SK-N-SH (cell line): ENCODE measurements at regions not wholly inside any gene's neighbourhood (a gene's known extent, or its start where the extent isn't known, plus 50 kb on each side); places are given as distances from the start of the nearest gene placed in this dataset.

Experiments used
- CTCF ChIA-PET: fragments of 300-600, 350-600 bp; formaldehyde crosslinking; extraction: SDS; loops from one replicate; lab custom pipeline; 2021; lab: Yijun Ruan, JAX
- POLR2A ChIA-PET: fragments of 350-600 bp; sonication (Branson Sonifier 250); formaldehyde crosslinking; extraction: SDS; loops from one replicate; lab custom pipeline; 2020; ENCODE audit warnings: antibody characterized with exemption, inconsistent platforms; lab: Yijun Ruan, JAX
- DNase-seq: peaks from one replicate; pipeline ENCODE4 v3.0.0; 2012
- H2AFZ ChIP-seq: fragments of 200-600 bp; sonication (generic); 2 replicates; pipeline ENCODE4 v1.8.1; 2016; ENCODE audit warnings: antibody characterized with exemption, mild to moderate bottlenecking, low read depth
- H3F3A ChIP-seq: fragments of 200-600 bp; sonication (generic); replicated peaks from 2 replicates; pipeline ENCODE3; 2016; ENCODE audit warnings: antibody characterized with exemption, mild to moderate bottlenecking; ENCODE audit not compliant: insufficient read depth
- H3K27ac ChIP-seq, 2 experiments: fragments of 200-500 bp in 1 of 2; fragments of 200-600 bp in 1 of 2; sonication (Bioruptor generic) in 1 of 2; sonication (generic), shearing (Covaris generic) in 1 of 2; 2 replicates each; pipeline versions ENCODE4 v1.5.1 to v1.6.1; 2014 to 2016; ENCODE audit warnings: low read depth in 2 of 2, inconsistent platforms in 1 of 2, low read length in 1 of 2, mild to moderate bottlenecking in 1 of 2, mixed read lengths in 1 of 2
- H3K27me3 ChIP-seq: fragments of 200-600 bp; sonication (generic), shearing (Covaris generic); 2 replicates; pipeline ENCODE4 v1.6.1; 2016; ENCODE audit warnings: mixed run types; ENCODE audit not compliant: insufficient read depth
- H3K36me3 ChIP-seq, 2 experiments: fragments of 200-500 bp in 1 of 2; fragments of 200-600 bp in 1 of 2; sonication (Bioruptor generic) in 1 of 2; sonication (generic) in 1 of 2; replicated peaks in 1 of 2; 2 replicates each; pipeline versions ENCODE3 to v1.5.1; 2014 to 2016; ENCODE audit warnings: low read length in 1 of 2, mild to moderate bottlenecking in 1 of 2; ENCODE audit not compliant: insufficient read depth in 2 of 2, control insufficient read depth in 1 of 2
- H3K4me1 ChIP-seq, 2 experiments: fragments of 200-500 bp in 1 of 2; fragments of 200-600 bp in 1 of 2; sonication (Bioruptor generic) in 1 of 2; sonication (generic), shearing (Covaris generic) in 1 of 2; 2 replicates each; pipeline versions ENCODE4 v1.5.1 to v1.6.1; 2014 to 2016; ENCODE audit warnings: low read depth in 1 of 2, low read length in 1 of 2, mixed run types in 1 of 2; ENCODE audit not compliant: insufficient read depth in 2 of 2, control insufficient read depth in 1 of 2
- H3K4me2 ChIP-seq: fragments of 200-600 bp; sonication (generic), shearing (Covaris generic); 2 replicates; pipeline ENCODE4 v1.6.1; 2017; ENCODE audit warnings: mixed run types
- H3K4me3 ChIP-seq, 2 experiments: fragments of 200-500 bp in 1 of 2; fragments of 200-600 bp in 1 of 2; sonication (Bioruptor generic) in 1 of 2; sonication (generic), shearing (Covaris generic) in 1 of 2; 2 replicates each; pipeline versions ENCODE4 v1.5.1 to v1.8.1; 2014 to 2016; ENCODE audit warnings: low read depth in 2 of 2, inconsistent platforms in 1 of 2, low read length in 1 of 2, mild to moderate bottlenecking in 1 of 2, mixed read lengths in 1 of 2, moderate library complexity in 1 of 2
- H3K79me2 ChIP-seq: fragments of 200-600 bp; sonication (generic); 2 replicates; pipeline ENCODE4 v1.8.1; 2017; ENCODE audit warnings: mild to moderate bottlenecking; ENCODE audit not compliant: insufficient read depth
- H3K9ac ChIP-seq: fragments of 200-600 bp; sonication (generic); 2 replicates; pipeline ENCODE4 v1.6.1; 2017; ENCODE audit warnings: mixed run types
- H3K9me2 ChIP-seq: fragments of 200-600 bp; sonication (generic); 2 replicates; pipeline ENCODE4 v1.6.1; 2017; ENCODE audit warnings: mixed run types
- H3K9me3 ChIP-seq: fragments of 200-600 bp; sonication (generic); 2 replicates; pipeline ENCODE4 v1.6.1; 2017; ENCODE audit warnings: mixed run types, mild to moderate bottlenecking, moderate library complexity
- H4K20me1 ChIP-seq: fragments of 200-600 bp; sonication (generic); 2 replicates; pipeline ENCODE4 v1.6.1; 2017; ENCODE audit warnings: mild to moderate bottlenecking, mixed run types; ENCODE audit not compliant: insufficient read depth
- CHD2 ChIP-seq: fragments of 150-350 bp; IDR thresholded peaks from 2 replicates; pipeline ENCODE4 v1.6.1; 2018; ENCODE audit warnings: low read length; ENCODE audit not compliant: partially characterized antibody
- ELF1 ChIP-seq: IDR thresholded peaks from 2 replicates; pipeline ENCODE4 v1.4.0; 2012
- EZH2phosphoT487 ChIP-seq: fragments of 200-600 bp; sonication (generic); IDR thresholded peaks from 2 replicates; pipeline ENCODE4 v1.6.1; 2017; ENCODE audit warnings: low read depth, mixed run types, mild to moderate bottlenecking, antibody characterized with exemption, moderate library complexity, borderline replicate concordance
- FOSL2 ChIP-seq: IDR thresholded peaks from 2 replicates; pipeline ENCODE4 v1.4.0; 2012; ENCODE audit warnings: low read depth, mild to moderate bottlenecking, moderate library complexity, borderline replicate concordance
- FOXJ3 ChIP-seq: sonication (generic); formaldehyde crosslinking; IDR thresholded peaks from 2 replicates; pipeline ENCODE4 v1.5.1; 2020; ENCODE audit warnings: mild to moderate bottlenecking, missing genetic modification reagents
- FOXM1 ChIP-seq: IDR thresholded peaks from 2 replicates; pipeline ENCODE4 v1.4.0; 2012; ENCODE audit warnings: low read depth, mild to moderate bottlenecking
- GABPA ChIP-seq: IDR thresholded peaks from 2 replicates; pipeline ENCODE4 v1.4.0; 2012; ENCODE audit warnings: low read depth, mild to moderate bottlenecking
- GATA2 ChIP-seq: sonication (generic); formaldehyde crosslinking; IDR thresholded peaks from 2 replicates; pipeline ENCODE4 v1.5.0; 2020; ENCODE audit warnings: mild to moderate bottlenecking, missing genetic modification reagents
- JUND ChIP-seq: IDR thresholded peaks from 2 replicates; pipeline ENCODE4 v1.4.0; 2012
- MEF2A ChIP-seq: IDR thresholded peaks from 2 replicates; pipeline ENCODE4 v1.4.0; 2012; ENCODE audit warnings: low read depth, borderline replicate concordance
- MXI1 ChIP-seq: IDR thresholded peaks from 2 replicates; pipeline ENCODE4 v1.6.1; 2012; ENCODE audit warnings: mild to moderate bottlenecking, low read depth, low read length, improper control_type of control experiment
- NRF1 ChIP-seq: IDR thresholded peaks from 2 replicates; pipeline ENCODE4 v1.6.1; 2012; ENCODE audit warnings: low read depth, mild to moderate bottlenecking, low read length
- POLR2AphosphoS5 ChIP-seq: IDR thresholded peaks from 2 replicates; pipeline ENCODE4 v1.6.1; 2012; ENCODE audit warnings: low read depth, low read length
- RXRA ChIP-seq: IDR thresholded peaks from 2 replicates; pipeline ENCODE4 v1.4.0; 2012; ENCODE audit warnings: low read depth, mild to moderate bottlenecking, borderline replicate concordance
- SIN3A ChIP-seq: IDR thresholded peaks from 2 replicates; pipeline ENCODE4 v1.6.1; 2012; ENCODE audit warnings: low read depth, mild to moderate bottlenecking, low read length, moderate library complexity, borderline replicate concordance
- SMC3 ChIP-seq: IDR thresholded peaks from 2 replicates; pipeline ENCODE4 v1.6.1; 2012; ENCODE audit warnings: low read depth, low read length, improper control_type of control experiment
- TCF12 ChIP-seq: IDR thresholded peaks from 2 replicates; pipeline ENCODE4 v1.4.0; 2012
- TEAD4 ChIP-seq: IDR thresholded peaks from 2 replicates; pipeline ENCODE4 v1.4.0; 2012; ENCODE audit warnings: mild to moderate bottlenecking, borderline replicate concordance; ENCODE audit not compliant: insufficient read depth
- WGBS: methylation state at CpG from one replicate; pipeline ENCODE4 v1.1.6; 2017; ENCODE audit warnings: low lambda C conversion rate; 5-methylcytosine and 5-hydroxymethylcytosine counted together
- TF ChIP-seq, protein P1 (sequence below): fragments of 200-600 bp; sonication (generic); IDR thresholded peaks from 2 replicates; pipeline ENCODE4 v1.6.1; 2017; ENCODE audit warnings: antibody characterized with exemption, mild to moderate bottlenecking, moderate library complexity
- TF ChIP-seq, protein P2 (sequence below): fragments of 150-350 bp; IDR thresholded peaks from 2 replicates; pipeline ENCODE4 v1.6.1; 2016; ENCODE audit warnings: mild to moderate bottlenecking, low read depth, low read length
- TF ChIP-seq, protein P3 (sequence below): IDR thresholded peaks from 2 replicates; pipeline ENCODE4; 2012

DNA sequence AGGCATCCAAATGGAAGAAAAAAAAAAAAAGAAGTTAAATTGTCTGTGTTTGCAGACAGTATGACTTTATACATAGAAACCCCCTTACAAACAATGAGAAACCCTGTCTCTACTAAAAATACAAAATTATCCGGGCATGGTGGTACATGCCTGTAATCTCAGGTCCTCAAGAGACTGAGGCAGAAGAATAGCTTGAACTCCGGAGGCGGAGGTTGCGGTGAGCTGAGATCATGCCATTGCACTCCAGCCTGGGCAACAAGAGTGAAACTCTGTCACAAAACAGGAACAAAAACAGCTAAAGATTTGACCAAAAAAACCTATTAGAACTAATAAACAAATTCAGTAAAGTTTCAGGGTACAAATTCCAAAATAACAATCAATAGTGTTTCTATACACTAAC, 385.8 kb upstream of the GRM3 start (continued):
- TF ChIP-seq MEF2A (no peak), GABPA (no peak), NRF1 (no peak)
- TF ChIP-seq, protein P1, sequence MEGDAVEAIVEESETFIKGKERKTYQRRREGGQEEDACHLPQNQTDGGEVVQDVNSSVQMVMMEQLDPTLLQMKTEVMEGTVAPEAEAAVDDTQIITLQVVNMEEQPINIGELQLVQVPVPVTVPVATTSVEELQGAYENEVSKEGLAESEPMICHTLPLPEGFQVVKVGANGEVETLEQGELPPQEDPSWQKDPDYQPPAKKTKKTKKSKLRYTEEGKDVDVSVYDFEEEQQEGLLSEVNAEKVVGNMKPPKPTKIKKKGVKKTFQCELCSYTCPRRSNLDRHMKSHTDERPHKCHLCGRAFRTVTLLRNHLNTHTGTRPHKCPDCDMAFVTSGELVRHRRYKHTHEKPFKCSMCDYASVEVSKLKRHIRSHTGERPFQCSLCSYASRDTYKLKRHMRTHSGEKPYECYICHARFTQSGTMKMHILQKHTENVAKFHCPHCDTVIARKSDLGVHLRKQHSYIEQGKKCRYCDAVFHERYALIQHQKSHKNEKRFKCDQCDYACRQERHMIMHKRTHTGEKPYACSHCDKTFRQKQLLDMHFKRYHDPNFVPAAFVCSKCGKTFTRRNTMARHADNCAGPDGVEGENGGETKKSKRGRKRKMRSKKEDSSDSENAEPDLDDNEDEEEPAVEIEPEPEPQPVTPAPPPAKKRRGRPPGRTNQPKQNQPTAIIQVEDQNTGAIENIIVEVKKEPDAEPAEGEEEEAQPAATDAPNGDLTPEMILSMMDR = no peak
- TF ChIP-seq, protein P2, sequence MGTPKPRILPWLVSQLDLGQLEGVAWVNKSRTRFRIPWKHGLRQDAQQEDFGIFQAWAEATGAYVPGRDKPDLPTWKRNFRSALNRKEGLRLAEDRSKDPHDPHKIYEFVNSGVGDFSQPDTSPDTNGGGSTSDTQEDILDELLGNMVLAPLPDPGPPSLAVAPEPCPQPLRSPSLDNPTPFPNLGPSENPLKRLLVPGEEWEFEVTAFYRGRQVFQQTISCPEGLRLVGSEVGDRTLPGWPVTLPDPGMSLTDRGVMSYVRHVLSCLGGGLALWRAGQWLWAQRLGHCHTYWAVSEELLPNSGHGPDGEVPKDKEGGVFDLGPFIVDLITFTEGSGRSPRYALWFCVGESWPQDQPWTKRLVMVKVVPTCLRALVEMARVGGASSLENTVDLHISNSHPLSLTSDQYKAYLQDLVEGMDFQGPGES = no peak

DNA sequence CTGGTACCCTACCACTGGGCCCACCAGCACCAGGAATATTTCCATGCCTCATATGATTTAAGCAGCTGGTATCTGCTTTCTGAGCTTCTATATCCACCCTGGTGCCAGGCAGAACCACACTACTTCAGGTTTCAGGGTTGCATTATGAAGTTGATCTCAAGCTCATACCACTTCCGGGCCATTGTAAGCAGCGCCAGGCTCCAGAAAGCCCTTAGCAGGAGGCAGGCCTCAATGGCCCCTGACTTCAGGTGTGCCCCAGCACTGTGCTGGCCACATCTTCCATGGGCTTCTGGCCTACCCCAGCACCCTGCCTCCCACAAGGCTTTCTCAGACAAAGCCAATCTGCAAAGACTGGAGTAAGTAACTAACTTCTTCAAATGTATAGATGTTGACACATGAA, 391.3 kb upstream of the GRM3 start:
- 33% methylated on average over 1 of the region's 2 CpGs for WGBS
- POLR2A ChIA-PET = no interaction called here
- Histone ChIP-seq H3K9me2 (no peaks in the 10 kb centered on the region), H3K9me3 (0 out of 2 replicates have a peak, but pooled peaks cover 7% of the 10 kb centered on the region), H3K79me2 (no peaks in the 10 kb centered on the region), H3K4me2 (no peak overlapping the region), H3K4me3 (no peak overlapping the region), H3K36me3 (no peaks in the 10 kb centered on the region), H3K27ac (no peak overlapping the region), H4K20me1 (no peaks in the 10 kb centered on the region), H2AFZ (no peak overlapping the region), H3F3A (no peaks in the 10 kb centered on the region), H3K27me3 (no peaks in the 10 kb centered on the region), H3K4me1 (no peaks in the 10 kb centered on the region), H3K9ac (no peak overlapping the region)
- TF ChIP-seq RXRA (no peak), POLR2AphosphoS5 (no peak), FOXJ3 (no peak), SIN3A (no peak), CHD2 (no peak), TCF12 (no peak), JUND (no peak), MXI1 (no peak), EZH2phosphoT487 (no peak), TEAD4 (no peak), GATA2 (CRISPR knock-in tag) (no peak), ELF1 (no peak), FOSL2 (no peak), FOXM1 (no peak), SMC3 (no peak), GABPA (no peak), NRF1 (no peak)
- TF ChIP-seq, protein P3, sequence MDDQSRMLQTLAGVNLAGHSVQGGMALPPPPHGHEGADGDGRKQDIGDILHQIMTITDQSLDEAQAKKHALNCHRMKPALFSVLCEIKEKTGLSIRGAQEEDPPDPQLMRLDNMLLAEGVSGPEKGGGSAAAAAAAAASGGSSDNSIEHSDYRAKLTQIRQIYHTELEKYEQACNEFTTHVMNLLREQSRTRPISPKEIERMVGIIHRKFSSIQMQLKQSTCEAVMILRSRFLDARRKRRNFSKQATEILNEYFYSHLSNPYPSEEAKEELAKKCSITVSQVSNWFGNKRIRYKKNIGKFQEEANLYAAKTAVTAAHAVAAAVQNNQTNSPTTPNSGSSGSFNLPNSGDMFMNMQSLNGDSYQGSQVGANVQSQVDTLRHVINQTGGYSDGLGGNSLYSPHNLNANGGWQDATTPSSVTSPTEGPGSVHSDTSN = no peak
- TF ChIP-seq, protein P2 = no peak
- no peak for DNase-seq
- CTCF ChIA-PET = interaction anchor here (0.7 kb wide), 1 partner anchor 11 kb away, joined by 3 read pairs; no protein-coding TSS in a partner anchor
